B cell (primary cell): ENCODE measurements at regions not wholly inside any gene's neighbourhood (a gene's known extent, or its start where the extent isn't known, plus 50 kb on each side); places are given as distances from the start of the nearest gene placed in this dataset.

Experiments
- ATAC-seq: fragments of 200-7000 bp; cut with Tn5 transposase; one replicate; pipeline ENCODE4 v1.10.0; 2021; ENCODE audit warnings: low read depth, mild to moderate bottlenecking, moderate number of reproducible peaks, moderate library complexity
- CTCF ChIA-PET: fragments of 350-600 bp; sonication (Branson Sonifier 250); formaldehyde crosslinking; loops from one replicate; lab custom pipeline; 2021; ENCODE audit warnings: antibody characterized with exemption, inconsistent platforms; lab: Charles Lee
- POLR2A ChIA-PET: fragments of 350-600 bp; sonication (Branson Sonifier 250); formaldehyde crosslinking; loops from one replicate; lab custom pipeline; 2021; ENCODE audit warnings: antibody characterized with exemption; lab: Charles Lee
- DNase-seq: peaks from one replicate; pipeline ENCODE4 v3.0.0; 2013
- H2AFZ ChIP-seq: 2 replicates; pipeline ENCODE4 v1.6.1; 2012; ENCODE audit warnings: mild to moderate bottlenecking, low read depth, low read length; ENCODE audit not compliant: insufficient read depth, poor library complexity, severe bottlenecking
- H3K27ac ChIP-seq, 2 donors: 1 replicate in 1 of 2; 2 replicates in 1 of 2; pipeline ENCODE4 v1.5.1; 2012 to 2013; ENCODE audit warnings: low read length in 2 of 2, mild to moderate bottlenecking in 2 of 2, moderate library complexity in 1 of 2
- H3K27me3 ChIP-seq, 4 experiments: fragments of 200-600 bp in 1 of 4; sonication (generic) in 1 of 4; replicated peaks in 1 of 4; 1 replicate in 2 of 4; 2 replicates in 2 of 4; pipeline versions ENCODE4 v1.6.1 to v1.7.0; 2013 to 2016; ENCODE audit warnings: low read length in 3 of 4, mild to moderate bottlenecking in 2 of 4, mixed read lengths in 1 of 4, moderate library complexity in 1 of 4; ENCODE audit not compliant: insufficient read depth in 4 of 4, control insufficient read depth in 3 of 4; ENCODE audit errors: control extremely low read depth in 1 of 4
- H3K36me3 ChIP-seq, 2 experiments: replicated peaks in 1 of 2; 1 replicate in 1 of 2; 2 replicates in 1 of 2; pipeline versions ENCODE4 v1.6.1 to v1.7.1; 2013; ENCODE audit warnings: low read length in 1 of 2; ENCODE audit not compliant: insufficient read depth in 2 of 2, control insufficient read depth in 1 of 2; ENCODE audit errors: control extremely low read depth in 1 of 2, extremely low read depth in 1 of 2
- H3K4me1 ChIP-seq, 2 donors: fragments of 200-600 bp in 1 of 2; sonication (generic) in 1 of 2; 1 replicate in 1 of 2; 2 replicates in 1 of 2; pipeline versions ENCODE4 v1.5.1 to v1.6.1; 2013 to 2017; ENCODE audit warnings: low read length in 2 of 2; ENCODE audit not compliant: control insufficient read depth in 2 of 2, insufficient read depth in 2 of 2
- H3K4me2 ChIP-seq: replicated peaks from 2 replicates; pipeline ENCODE3; 2012; ENCODE audit warnings: mild to moderate bottlenecking, low read depth, low read length; ENCODE audit not compliant: poor library complexity, severe bottlenecking
- H3K4me3 ChIP-seq, 5 experiments: fragments of 200-600 bp in 1 of 5; sonication (generic) in 1 of 5; 1 replicate in 3 of 5; 2 replicates in 2 of 5; pipeline versions ENCODE4 v1.5.1 to v1.7.0; 2011 to 2016; ENCODE audit warnings: low read length in 4 of 5, mild to moderate bottlenecking in 4 of 5, low read depth in 2 of 5, control low read depth in 1 of 5, moderate library complexity in 1 of 5; ENCODE audit not compliant: insufficient read depth in 1 of 5; ENCODE audit errors: control extremely low read depth in 1 of 5, extremely low read depth in 1 of 5
- H3K79me2 ChIP-seq: fragments of 200-600 bp; sonication (generic); one replicate; pipeline ENCODE4 v1.6.0; 2016; ENCODE audit warnings: low read length; ENCODE audit not compliant: control insufficient read depth, insufficient read depth
- H3K9ac ChIP-seq: fragments of 200-600 bp; sonication (generic); 2 replicates; pipeline ENCODE4 v1.6.1; 2017; ENCODE audit warnings: mild to moderate bottlenecking, low read length, moderate library complexity
- H3K9me3 ChIP-seq, 3 donors: one replicate each; pipeline versions ENCODE4 v1.6.1 to v1.7.1; 2013; ENCODE audit warnings: low read length in 2 of 3; ENCODE audit not compliant: control insufficient read depth in 2 of 3, insufficient read depth in 1 of 3; ENCODE audit errors: control extremely low read depth in 1 of 3
- H4K20me1 ChIP-seq: 2 replicates; pipeline ENCODE4 v1.6.0; 2012; ENCODE audit warnings: mild to moderate bottlenecking, low read length; ENCODE audit not compliant: insufficient read depth, control insufficient read depth, poor library complexity, severe bottlenecking
- H3K27ac Mint-ChIP-seq: one replicate; pipeline ENCODE4 v1.8.0; 2021; ENCODE audit warnings: mixed read lengths
- H3K27me3 Mint-ChIP-seq: one replicate; pipeline ENCODE4 v1.8.0; 2021; ENCODE audit warnings: mixed read lengths
- H3K4me1 Mint-ChIP-seq: one replicate; pipeline ENCODE4 v1.8.0; 2021; ENCODE audit warnings: mixed read lengths
- H3K4me3 Mint-ChIP-seq: one replicate; pipeline ENCODE4 v1.8.0; 2021; ENCODE audit warnings: mixed read lengths
- H3K9me3 Mint-ChIP-seq: one replicate; pipeline ENCODE4 v1.8.0; 2022; ENCODE audit warnings: mixed read lengths; ENCODE audit not compliant: insufficient read depth
- EZH2 ChIP-seq: IDR thresholded peaks from 2 replicates; pipeline ENCODE4 v1.6.1; 2012; ENCODE audit warnings: borderline replicate concordance, low read depth, mild to moderate bottlenecking, moderate library complexity, low read length; ENCODE audit not compliant: insufficient read depth, poor library complexity, severe bottlenecking
- WGBS: methylation state at CpG from one replicate; pipeline ENCODE4 v1.1.5; 2013; ENCODE audit warnings: missing lambda C conversion rate; ENCODE audit not compliant: insufficient coverage; 5-methylcytosine and 5-hydroxymethylcytosine counted together
- intact Hi-C: fragments of 100-400 bp; cut with micrococcal nuclease; formaldehyde crosslinking; loops from one replicate; pipeline ENCODE4 v1.10.0; 2022
- TF ChIP-seq, protein P1 (sequence below): fragments of 200-600 bp; IDR thresholded peaks from one replicate; pipeline ENCODE4 v1.8.0; 2022; ENCODE audit warnings: antibody characterized with exemption, mild to moderate bottlenecking

DNA sequence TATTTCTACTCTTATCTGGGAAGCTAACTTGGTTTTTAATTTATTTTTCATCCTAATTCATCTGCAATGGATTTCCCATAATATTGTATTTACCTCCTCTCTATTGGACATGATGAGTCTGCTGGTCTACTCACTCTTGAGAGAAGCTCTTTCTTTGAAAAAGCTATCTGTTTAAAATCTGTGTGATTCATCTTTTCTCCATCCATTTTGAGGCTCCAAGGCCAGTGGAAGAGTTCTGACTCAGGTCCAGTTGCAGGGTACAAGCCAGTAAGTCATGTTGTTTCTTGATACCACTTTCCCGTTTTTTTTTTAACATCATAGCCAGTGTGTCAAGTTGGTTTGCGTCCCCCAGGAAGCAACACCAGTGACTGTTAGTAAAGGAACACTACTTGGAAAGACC, 160.3 kb upstream of the BMP4 start:
- no peak overlapping the region for H3K4me2 ChIP-seq
- no peak overlapping the region for H3K27ac ChIP-seq
- H3K4me1 ChIP-seq = no peaks in the 10 kb centered on the region
- DNase-seq (no peak), ATAC-seq (no peak)
- no peaks in the 10 kb centered on the region for H4K20me1 ChIP-seq
- Mint-ChIP-seq H3K27ac (no peak overlapping the region), H3K4me1 (no peaks in the 10 kb centered on the region), H3K27me3 (peaks cover 4% of the 10 kb centered on the region), H3K9me3 (no peaks in the 10 kb centered on the region), H3K4me3 (no peak overlapping the region)
- ChIA-PET CTCF (no interaction called here), POLR2A (no interaction called here)
- TF ChIP-seq EZH2 = no peak
- TF ChIP-seq, protein P1, sequence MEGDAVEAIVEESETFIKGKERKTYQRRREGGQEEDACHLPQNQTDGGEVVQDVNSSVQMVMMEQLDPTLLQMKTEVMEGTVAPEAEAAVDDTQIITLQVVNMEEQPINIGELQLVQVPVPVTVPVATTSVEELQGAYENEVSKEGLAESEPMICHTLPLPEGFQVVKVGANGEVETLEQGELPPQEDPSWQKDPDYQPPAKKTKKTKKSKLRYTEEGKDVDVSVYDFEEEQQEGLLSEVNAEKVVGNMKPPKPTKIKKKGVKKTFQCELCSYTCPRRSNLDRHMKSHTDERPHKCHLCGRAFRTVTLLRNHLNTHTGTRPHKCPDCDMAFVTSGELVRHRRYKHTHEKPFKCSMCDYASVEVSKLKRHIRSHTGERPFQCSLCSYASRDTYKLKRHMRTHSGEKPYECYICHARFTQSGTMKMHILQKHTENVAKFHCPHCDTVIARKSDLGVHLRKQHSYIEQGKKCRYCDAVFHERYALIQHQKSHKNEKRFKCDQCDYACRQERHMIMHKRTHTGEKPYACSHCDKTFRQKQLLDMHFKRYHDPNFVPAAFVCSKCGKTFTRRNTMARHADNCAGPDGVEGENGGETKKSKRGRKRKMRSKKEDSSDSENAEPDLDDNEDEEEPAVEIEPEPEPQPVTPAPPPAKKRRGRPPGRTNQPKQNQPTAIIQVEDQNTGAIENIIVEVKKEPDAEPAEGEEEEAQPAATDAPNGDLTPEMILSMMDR = no peak
- H3K9ac ChIP-seq = no peak overlapping the region
- H2AFZ ChIP-seq = no peak overlapping the region
- H3K36me3 ChIP-seq = no peaks in the 10 kb centered on the region
- no peaks in the 10 kb centered on the region for H3K27me3 ChIP-seq
- WGBS = 100% methylated on average over 2 of the region's 2 CpGs
- H3K9me3 ChIP-seq = peaks cover 0 to 2% (median 0%) of the 10 kb centered on the region in 3 donors
- H3K4me3 ChIP-seq = no peak overlapping the region
- H3K79me2 ChIP-seq = no peaks in the 10 kb centered on the region
- intact Hi-C loops = no loop called here

DNA sequence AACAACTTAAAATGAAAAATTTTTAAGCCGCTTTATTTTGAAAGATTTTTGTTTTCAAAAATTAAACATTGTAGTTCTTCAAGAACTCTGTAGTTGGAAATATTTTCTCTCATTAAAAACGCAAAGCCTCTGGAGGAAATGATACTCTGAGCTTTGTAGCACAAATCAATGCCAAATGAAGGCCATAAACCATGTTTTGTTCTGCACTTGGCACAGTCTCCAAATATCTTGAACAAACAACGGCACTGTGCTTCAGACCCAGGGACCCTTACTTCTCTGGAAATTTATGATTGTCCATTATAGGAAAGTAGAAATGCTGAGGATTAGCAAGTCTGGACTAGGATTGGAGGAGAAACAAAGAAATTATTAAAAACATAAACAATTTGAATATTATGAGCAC, 160.8 kb upstream of the BMP4 start:
- Mint-ChIP-seq H3K27ac (no peak overlapping the region), H3K27me3 (peaks cover 1% of the 10 kb centered on the region), H3K4me1 (no peaks in the 10 kb centered on the region), H3K9me3 (no peaks in the 10 kb centered on the region), H3K4me3 (no peak overlapping the region)
- no peaks in the 10 kb centered on the region for H4K20me1 ChIP-seq
- H3K4me1 ChIP-seq = no peaks in the 10 kb centered on the region
- no peaks in the 10 kb centered on the region for H3K36me3 ChIP-seq
- DNase-seq = no peak
- no peak overlapping the region for H2AFZ ChIP-seq
- H3K4me3 ChIP-seq = no peak overlapping the region
- intact Hi-C loops = no loop called here
- H3K9ac ChIP-seq = no peak overlapping the region
- ChIA-PET CTCF (no interaction called here), POLR2A (no interaction called here)
- no peaks in the 10 kb centered on the region for H3K79me2 ChIP-seq
- H3K9me3 ChIP-seq = peaks cover 0 to 2% (median 0%) of the 10 kb centered on the region in 3 donors
- TF ChIP-seq, protein P1 = no peak
- TF ChIP-seq EZH2 = no peak
- WGBS = 67% methylated on average over 1 of the region's 3 CpGs
- no peak overlapping the region for H3K4me2 ChIP-seq
- ATAC-seq = no peak
- H3K27ac ChIP-seq = no peak overlapping the region
- H3K27me3 ChIP-seq = no peaks in the 10 kb centered on the region
